Heart left ventricle (tissue), 16 donors: ENCODE measurements at regions not wholly inside any gene's neighbourhood (a gene's known extent, or its start where the extent isn't known, plus 50 kb on each side); places are given as distances from the start of the nearest gene placed in this dataset.

Experiments
- ATAC-seq, 4 donors: fragments of 200-7000 bp; cut with Tn5 transposase; one replicate each; pipeline ENCODE4 v1.9.1; 2020 to 2022; ENCODE audit warnings: moderate library complexity in 4 of 4, mild to moderate bottlenecking in 3 of 4, moderate number of reproducible peaks in 1 of 4
- DNase-seq, 5 donors: peaks; one replicate each; pipeline ENCODE4 v3.0.0-alpha.2; 2020
- H3K27ac ChIP-seq, 12 donors: fragments of 200-600 bp; sonication (generic) in 4 of 12; one replicate each; pipeline versions ENCODE4 v1.5.0 to v1.8.0; 2016 to 2022; ENCODE audit warnings: mild to moderate bottlenecking in 2 of 12
- H3K27me3 ChIP-seq, 9 donors: fragments of 200-600 bp; sonication (generic) in 2 of 9; one replicate each; pipeline versions ENCODE4 v1.5.1 to v1.8.0; 2016 to 2022; ENCODE audit warnings: mild to moderate bottlenecking in 3 of 9
- H3K36me3 ChIP-seq, 9 donors: fragments of 200-600 bp; sonication (generic) in 2 of 9; one replicate each; pipeline versions ENCODE4 v1.5.0 to v1.8.0; 2018 to 2022; ENCODE audit warnings: mild to moderate bottlenecking in 2 of 9
- H3K4me1 ChIP-seq, 12 donors: fragments of 200-600 bp; sonication (generic) in 4 of 12; one replicate each; pipeline versions ENCODE4 v1.5.0 to v1.8.0; 2016 to 2022; ENCODE audit warnings: mild to moderate bottlenecking in 3 of 12
- H3K4me3 ChIP-seq, 12 donors: fragments of 200-600 bp; sonication (generic) in 4 of 12; one replicate each; pipeline versions ENCODE4 v1.5.0 to v1.8.0; 2017 to 2022; ENCODE audit warnings: mild to moderate bottlenecking in 9 of 12, moderate library complexity in 4 of 12
- H3K9me3 ChIP-seq, 12 donors: fragments of 200-600 bp; sonication (generic) in 4 of 12; one replicate each; pipeline versions ENCODE4 v1.5.0 to v1.8.0; 2016 to 2022; ENCODE audit warnings: mild to moderate bottlenecking in 1 of 12
- POLR2A ChIP-seq, 2 donors: fragments of 450-650 bp; IDR thresholded peaks; one replicate each; pipeline ENCODE4 v1.6.1; 2017; ENCODE audit warnings: antibody characterized with exemption in 2 of 2, mild to moderate bottlenecking in 2 of 2, moderate library complexity in 2 of 2
- WGBS, 4 donors: extraction: QIAGEN DNeasy Blood & Tissue Kit in 2 of 4; methylation state at CpG; one replicate each; pipeline versions ENCODE4 v1.1.5 to v1.1.7; 2013 to 2018; 5-methylcytosine and 5-hydroxymethylcytosine counted together
- intact Hi-C, 10 donors: fragments of 100-400 bp; cut with DNase I; formaldehyde crosslinking; loops; one replicate each; pipeline versions ENCODE4 v1.11.1 to v1.14.2; 2022
- TF ChIP-seq, protein P1 (sequence below), 12 donors: fragments of 200-600 bp; sonication (generic) in 4 of 12; IDR thresholded peaks; one replicate each; pipeline versions ENCODE4 v1.5.0 to v1.8.0; 2018 to 2022; ENCODE audit warnings: antibody characterized with exemption in 12 of 12, mild to moderate bottlenecking in 5 of 12
- donor health status: ischemic (EF 13 %, LVEDD 7.1; RV severe dilation, severe dysfunction).
- donor health status: healthy with polysubstance abuse.
- donor health status: DM: no; HTN: yes; CAD: no.
- donor health status: DM: no; HTN: no; CAD: no.
- donor health status: ischemic (EF 25% LVEDD 6.9; RV normal size, moderate dysfunction).
- donor health status: ischemic (EF 25% LVEDD 5.7; RV mildly dilated, moderate dysfunction).
- donor health status: healthy.
- donor health status: DM: yes; HTN: yes; CAD: no.
- donor health status: ischemic (EF 35%, LVEDD 5.7; RV mildly dilated, moderate dysfunction).
- donor health status: nonischemic (EF 11% LVEDD 7.7; RV severe dilation, severe dysfunction).
- donor health status: DM: yes; HTN: yes; CAD: no.
- donor health status: PGD.
- donor health status: ischemic (EF 29% LVEDD 5.4; RV normal size, mild dysfunction).
- donor health status: nonischemic (EF 23%, LVEDD 6.1; RV moderate dilation, normal function).

DNA sequence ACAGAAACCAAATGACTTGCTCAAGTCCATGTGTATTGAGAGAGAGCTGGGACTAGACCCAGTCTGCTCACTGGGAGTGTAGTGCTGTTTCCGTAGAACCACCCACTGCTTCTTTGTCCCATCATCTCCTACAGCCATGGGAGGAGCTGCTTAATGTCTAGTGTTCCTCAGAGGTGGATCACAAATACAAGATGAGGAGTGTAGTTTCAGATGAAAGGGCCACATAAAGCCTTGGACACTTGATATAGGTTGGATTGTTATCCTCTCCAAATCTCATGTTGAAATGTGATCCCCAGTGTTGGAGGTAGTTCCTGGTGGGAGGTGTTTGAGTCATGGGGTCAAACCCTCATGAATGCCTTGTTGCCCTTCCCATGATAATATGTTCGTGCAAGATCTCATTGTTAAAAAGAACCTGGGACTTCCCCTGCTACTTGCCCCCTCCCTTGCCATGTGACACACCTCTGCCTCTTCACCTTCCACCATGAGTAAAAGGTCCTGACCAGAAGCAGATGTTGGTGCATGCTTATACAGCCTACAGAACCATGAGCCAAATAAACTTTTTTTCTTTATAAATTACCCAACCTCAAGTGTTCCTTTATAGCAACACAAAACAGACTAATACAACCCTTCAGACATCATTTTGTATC lies 127.5 kb upstream of the DNAH14 start:
- Histone ChIP-seq H3K9me3 (no peaks in the 10 kb centered on the region), H3K27me3 (no peaks in the 10 kb centered on the region), H3K4me1 (no peaks in the 10 kb centered on the region), H3K4me3 (no peak overlapping the region), H3K27ac (no peak overlapping the region), H3K36me3 (no peaks in the 10 kb centered on the region)
- no peak for ATAC-seq
- 66 to 71% (median 67%) methylated on average over 2 of the region's 2 CpGs for WGBS, 4 donors
- no peak for DNase-seq
- intact Hi-C loops: no loop called here
- TF ChIP-seq, protein P1, sequence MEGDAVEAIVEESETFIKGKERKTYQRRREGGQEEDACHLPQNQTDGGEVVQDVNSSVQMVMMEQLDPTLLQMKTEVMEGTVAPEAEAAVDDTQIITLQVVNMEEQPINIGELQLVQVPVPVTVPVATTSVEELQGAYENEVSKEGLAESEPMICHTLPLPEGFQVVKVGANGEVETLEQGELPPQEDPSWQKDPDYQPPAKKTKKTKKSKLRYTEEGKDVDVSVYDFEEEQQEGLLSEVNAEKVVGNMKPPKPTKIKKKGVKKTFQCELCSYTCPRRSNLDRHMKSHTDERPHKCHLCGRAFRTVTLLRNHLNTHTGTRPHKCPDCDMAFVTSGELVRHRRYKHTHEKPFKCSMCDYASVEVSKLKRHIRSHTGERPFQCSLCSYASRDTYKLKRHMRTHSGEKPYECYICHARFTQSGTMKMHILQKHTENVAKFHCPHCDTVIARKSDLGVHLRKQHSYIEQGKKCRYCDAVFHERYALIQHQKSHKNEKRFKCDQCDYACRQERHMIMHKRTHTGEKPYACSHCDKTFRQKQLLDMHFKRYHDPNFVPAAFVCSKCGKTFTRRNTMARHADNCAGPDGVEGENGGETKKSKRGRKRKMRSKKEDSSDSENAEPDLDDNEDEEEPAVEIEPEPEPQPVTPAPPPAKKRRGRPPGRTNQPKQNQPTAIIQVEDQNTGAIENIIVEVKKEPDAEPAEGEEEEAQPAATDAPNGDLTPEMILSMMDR (IDR thresholded peaks at IDR 0.05): no peak
- TF ChIP-seq POLR2A (IDR thresholded peaks at IDR 0.05): no peak

DNA sequence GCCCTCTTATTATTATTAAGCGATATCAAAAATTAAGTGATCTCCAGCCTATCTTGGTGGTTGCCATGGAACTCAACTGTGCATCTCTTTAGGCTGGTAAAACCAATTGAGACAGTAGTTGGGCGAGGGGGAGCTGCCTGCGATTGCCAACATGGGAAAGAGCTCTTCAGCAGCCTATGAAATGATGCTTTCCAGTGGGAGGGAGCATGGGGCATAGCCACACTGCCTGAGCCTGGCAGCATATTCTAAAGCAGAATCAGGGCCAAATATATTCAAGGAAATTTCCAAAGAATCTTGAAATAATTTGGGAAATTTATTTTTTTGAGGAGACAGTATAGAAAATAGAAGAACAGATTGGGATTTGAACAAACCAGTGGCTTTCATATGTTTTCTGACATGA lies 126.9 kb upstream of the DNAH14 start:
- no peak for TF ChIP-seq POLR2A (IDR thresholded peaks at IDR 0.05)
- TF ChIP-seq, protein P1 (IDR thresholded peaks at IDR 0.05): no peak
- no peak overlapping the region for H3K27ac ChIP-seq
- no peaks in the 10 kb centered on the region for H3K27me3 ChIP-seq
- no peak for ATAC-seq
- H3K4me3 ChIP-seq: no peak overlapping the region
- 85 to 93% (median 89%) methylated on average over 3 of the region's 3 CpGs for WGBS, 4 donors
- no peaks in the 10 kb centered on the region for H3K36me3 ChIP-seq
- DNase-seq: no peak
- intact Hi-C loops: no loop called here
- H3K9me3 ChIP-seq: no peaks in the 10 kb centered on the region
- H3K4me1 ChIP-seq: no peaks in the 10 kb centered on the region

DNA sequence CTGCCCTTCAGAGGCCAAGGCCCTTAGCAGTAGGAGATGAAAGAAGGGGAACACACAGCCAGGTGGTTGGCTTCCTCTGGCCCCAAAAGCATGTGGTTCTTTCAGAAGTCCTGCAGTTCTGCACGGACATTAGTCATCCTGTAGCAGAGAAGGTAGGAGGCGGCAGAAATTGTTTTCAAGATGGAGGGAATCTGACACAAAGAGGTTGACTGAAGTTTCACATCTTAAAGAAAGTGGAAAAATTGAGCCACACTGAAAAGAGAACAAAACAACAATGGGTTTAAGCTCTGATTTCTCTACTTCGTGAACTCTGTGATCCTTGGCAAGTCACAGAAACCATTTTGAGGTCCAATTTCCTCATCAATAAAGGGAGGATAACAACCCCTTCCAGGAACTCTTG lies 125.3 kb upstream of the DNAH14 start:
- no peak for TF ChIP-seq POLR2A (IDR thresholded peaks at IDR 0.05)
- TF ChIP-seq, protein P1 (IDR thresholded peaks at IDR 0.05): no peak
- intact Hi-C loops: no loop called here
- H3K9me3 ChIP-seq: no peaks in the 10 kb centered on the region
- no peaks in the 10 kb centered on the region for H3K27me3 ChIP-seq
- H3K27ac ChIP-seq: no peak overlapping the region
- H3K4me3 ChIP-seq: no peak overlapping the region
- DNase-seq (no peak), ATAC-seq (no peak)
- no peaks in the 10 kb centered on the region for H3K36me3 ChIP-seq
- WGBS, 4 donors: 75 to 88% (median 77%) methylated on average over 3 of the region's 3 CpGs
- H3K4me1 ChIP-seq: no peaks in the 10 kb centered on the region

DNA sequence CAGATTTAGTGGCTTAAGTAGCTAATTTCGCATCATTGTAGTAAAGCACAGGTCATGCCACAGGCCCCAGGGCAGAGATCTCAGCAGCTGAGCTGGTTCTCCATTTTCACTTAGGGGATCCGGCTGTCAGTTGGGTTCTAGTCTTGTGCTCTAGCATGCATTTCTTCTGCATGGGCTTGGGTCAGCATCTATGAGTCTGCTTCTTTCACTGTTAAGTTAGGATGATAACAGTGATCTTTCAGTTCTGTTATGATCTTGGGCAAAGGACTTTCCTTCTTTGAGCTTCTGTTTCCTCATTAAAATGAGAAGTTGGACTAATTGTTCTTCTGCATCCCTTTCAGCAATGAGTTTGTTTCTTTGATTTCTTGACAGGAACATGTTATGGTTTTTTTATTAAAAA lies 123.6 kb upstream of the DNAH14 start:
- Histone ChIP-seq H3K4me3 (no peak overlapping the region), H3K27me3 (no peaks in the 10 kb centered on the region), H3K9me3 (no peaks in the 10 kb centered on the region), H3K36me3 (no peaks in the 10 kb centered on the region), H3K4me1 (no peaks in the 10 kb centered on the region), H3K27ac (no peak overlapping the region)
- intact Hi-C loops: no loop called here
- DNase-seq (no peak), ATAC-seq (no peak)
- TF ChIP-seq POLR2A (IDR thresholded peaks at IDR 0.05): no peak
- TF ChIP-seq, protein P1 (IDR thresholded peaks at IDR 0.05): no peak
- WGBS, 4 donors: 63 to 96% (median 86%) methylated on average over 2 of the region's 2 CpGs
